ENCODE measurements at regions not wholly inside any gene's neighbourhood (a gene's known extent, or its start where the extent isn't known, plus 50 kb on each side); places are given as distances from the start of the nearest gene placed in this dataset.

GRCh38 chr17:65406552-65406951 lies 154.9 kb downstream of the AXIN2 start:
- TF ChIP-seq CTCF (IDR thresholded peaks at IDR 0.05; ENCODE audit: extremely low read depth, missing control alignments): no peak
- DNase-seq (ENCODE audit: low spot score): no peak

GRCh38 chr17:65405563-65405962 lies 155.9 kb downstream of the AXIN2 start:
- DNase-seq (ENCODE audit: low spot score): no peak
- TF ChIP-seq CTCF (IDR thresholded peaks at IDR 0.05; ENCODE audit: extremely low read depth, missing control alignments): no peak

- DNase-seq (ENCODE audit: low spot score): no peak
- no peak for TF ChIP-seq CTCF (IDR thresholded peaks at IDR 0.05; ENCODE audit: extremely low read depth, missing control alignments)
Observed at GRCh38 chr17:65404761-65405160, 156.7 kb downstream of the AXIN2 start.

- DNase-seq (ENCODE audit: low spot score): no peak
- no peak for TF ChIP-seq CTCF (IDR thresholded peaks at IDR 0.05; ENCODE audit: extremely low read depth, missing control alignments)
Observed at GRCh38 chr17:65403626-65404025, 157.8 kb downstream of the AXIN2 start.

- no peak for TF ChIP-seq CTCF (IDR thresholded peaks at IDR 0.05; ENCODE audit: extremely low read depth, missing control alignments)
- DNase-seq (ENCODE audit: low spot score): no peak
Observed at GRCh38 chr17:65402513-65403496, 158.6 kb downstream of the AXIN2 start.

- no peak for TF ChIP-seq CTCF (IDR thresholded peaks at IDR 0.05; ENCODE audit: extremely low read depth, missing control alignments)
- no peak for DNase-seq (ENCODE audit: low spot score)
Observed at GRCh38 chr17:65401561-65401960, 159.9 kb downstream of the AXIN2 start.

GRCh38 chr17:65400701-65401100 lies 160.7 kb downstream of the AXIN2 start:
- no peak for DNase-seq (ENCODE audit: low spot score)
- TF ChIP-seq CTCF (IDR thresholded peaks at IDR 0.05; ENCODE audit: extremely low read depth, missing control alignments): no peak

All from GM20000 (cell line).